ENCODE measurements at regions not wholly inside any gene's neighbourhood (a gene's known extent, or its start where the extent isn't known, plus 50 kb on each side); places are given as distances from the start of the nearest gene placed in this dataset.

DNA sequence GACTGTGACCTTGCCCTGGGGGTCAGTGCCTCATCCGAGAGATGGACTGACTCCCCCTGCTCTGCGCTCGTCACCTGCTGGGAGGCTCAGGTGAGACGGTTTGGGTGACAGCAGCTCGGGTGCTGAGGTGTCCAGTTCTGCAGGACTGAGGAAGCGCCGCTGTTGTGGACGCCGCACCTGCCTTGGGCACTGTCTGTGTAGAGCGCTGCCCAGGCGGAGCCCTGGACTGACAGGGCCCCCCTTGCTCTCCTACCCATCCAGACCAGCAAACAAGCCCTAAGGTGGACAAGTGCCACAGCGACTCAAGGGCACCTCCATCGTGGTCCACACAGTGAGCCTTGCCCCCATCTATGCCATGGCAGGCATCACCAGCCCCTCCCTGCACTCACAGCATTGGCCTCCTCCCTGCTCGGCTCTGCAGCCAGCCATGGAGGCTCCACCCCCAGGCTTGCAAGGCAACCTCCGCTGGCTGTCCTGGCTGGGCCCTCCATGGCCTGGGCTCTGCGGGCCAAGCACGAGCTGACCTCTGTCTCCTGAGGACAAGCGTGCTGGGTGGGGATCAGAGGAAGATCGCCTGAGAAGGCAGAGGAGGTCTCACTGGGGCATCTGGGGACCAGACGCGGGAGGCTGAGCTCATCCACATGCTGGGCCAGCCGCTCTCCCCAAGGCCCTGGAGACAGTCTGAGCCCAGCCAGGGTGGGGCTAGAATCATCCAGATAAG, 87.1 kb upstream of the COL5A1 start:
- Histone ChIP-seq H3F3A (ENCODE audit: insufficient read depth, low read length, poor library complexity, severe bottlenecking) (no peaks in the 10 kb centered on the region), H3K27ac (ENCODE audit: low read length) (no peak overlapping the region), H3K79me2 (replicated peaks; ENCODE audit: insufficient read depth, low read length) (no peaks in the 10 kb centered on the region), H3K4me2 (ENCODE audit: low read length) (no peak overlapping the region), H4K20me1 (ENCODE audit: insufficient read depth) (no peaks in the 10 kb centered on the region), H3K36me3 (ENCODE audit: insufficient read depth, low read length) (no peaks in the 10 kb centered on the region), H3K4me3 (ENCODE audit: low read length) (no peak overlapping the region), H3K9me2 (ENCODE audit: insufficient read depth, low read length) (no peaks in the 10 kb centered on the region), H2AFZ (ENCODE audit: low read depth, low read length) (no peak overlapping the region), H3K9ac (ENCODE audit: low read length) (no peak overlapping the region), H3K27me3 (ENCODE audit: insufficient read depth, low read depth, low read length) (no peaks in the 10 kb centered on the region), H3K9me3 (ENCODE audit: low read length) (no peaks in the 10 kb centered on the region)
- TF ChIP-seq EP300 (conservative IDR thresholded peaks at IDR 0.05; ENCODE audit: poor library complexity, severe bottlenecking) (no peak), TAF1 (IDR thresholded peaks at IDR 0.05; ENCODE audit: low read depth) (no peak), RAD21 (conservative IDR thresholded peaks at IDR 0.05) (no peak), EZH2 (IDR thresholded peaks at IDR 0.05; ENCODE audit: borderline replicate concordance, insufficient read depth, low read length, poor library complexity, severe bottlenecking) (no peak), SMC3 (conservative IDR thresholded peaks at IDR 0.05; ENCODE audit: poor library complexity) (no peak), POLR2AphosphoS5 (IDR thresholded peaks at IDR 0.05) (no peak), MXI1 (conservative IDR thresholded peaks at IDR 0.05; ENCODE audit: poor library complexity, severe bottlenecking) (no peak)
- TF ChIP-seq, protein P1, sequence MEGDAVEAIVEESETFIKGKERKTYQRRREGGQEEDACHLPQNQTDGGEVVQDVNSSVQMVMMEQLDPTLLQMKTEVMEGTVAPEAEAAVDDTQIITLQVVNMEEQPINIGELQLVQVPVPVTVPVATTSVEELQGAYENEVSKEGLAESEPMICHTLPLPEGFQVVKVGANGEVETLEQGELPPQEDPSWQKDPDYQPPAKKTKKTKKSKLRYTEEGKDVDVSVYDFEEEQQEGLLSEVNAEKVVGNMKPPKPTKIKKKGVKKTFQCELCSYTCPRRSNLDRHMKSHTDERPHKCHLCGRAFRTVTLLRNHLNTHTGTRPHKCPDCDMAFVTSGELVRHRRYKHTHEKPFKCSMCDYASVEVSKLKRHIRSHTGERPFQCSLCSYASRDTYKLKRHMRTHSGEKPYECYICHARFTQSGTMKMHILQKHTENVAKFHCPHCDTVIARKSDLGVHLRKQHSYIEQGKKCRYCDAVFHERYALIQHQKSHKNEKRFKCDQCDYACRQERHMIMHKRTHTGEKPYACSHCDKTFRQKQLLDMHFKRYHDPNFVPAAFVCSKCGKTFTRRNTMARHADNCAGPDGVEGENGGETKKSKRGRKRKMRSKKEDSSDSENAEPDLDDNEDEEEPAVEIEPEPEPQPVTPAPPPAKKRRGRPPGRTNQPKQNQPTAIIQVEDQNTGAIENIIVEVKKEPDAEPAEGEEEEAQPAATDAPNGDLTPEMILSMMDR (IDR thresholded peaks at IDR 0.05; ENCODE audit: poor library complexity, severe bottlenecking): no peak
- TF ChIP-seq, protein P2, sequence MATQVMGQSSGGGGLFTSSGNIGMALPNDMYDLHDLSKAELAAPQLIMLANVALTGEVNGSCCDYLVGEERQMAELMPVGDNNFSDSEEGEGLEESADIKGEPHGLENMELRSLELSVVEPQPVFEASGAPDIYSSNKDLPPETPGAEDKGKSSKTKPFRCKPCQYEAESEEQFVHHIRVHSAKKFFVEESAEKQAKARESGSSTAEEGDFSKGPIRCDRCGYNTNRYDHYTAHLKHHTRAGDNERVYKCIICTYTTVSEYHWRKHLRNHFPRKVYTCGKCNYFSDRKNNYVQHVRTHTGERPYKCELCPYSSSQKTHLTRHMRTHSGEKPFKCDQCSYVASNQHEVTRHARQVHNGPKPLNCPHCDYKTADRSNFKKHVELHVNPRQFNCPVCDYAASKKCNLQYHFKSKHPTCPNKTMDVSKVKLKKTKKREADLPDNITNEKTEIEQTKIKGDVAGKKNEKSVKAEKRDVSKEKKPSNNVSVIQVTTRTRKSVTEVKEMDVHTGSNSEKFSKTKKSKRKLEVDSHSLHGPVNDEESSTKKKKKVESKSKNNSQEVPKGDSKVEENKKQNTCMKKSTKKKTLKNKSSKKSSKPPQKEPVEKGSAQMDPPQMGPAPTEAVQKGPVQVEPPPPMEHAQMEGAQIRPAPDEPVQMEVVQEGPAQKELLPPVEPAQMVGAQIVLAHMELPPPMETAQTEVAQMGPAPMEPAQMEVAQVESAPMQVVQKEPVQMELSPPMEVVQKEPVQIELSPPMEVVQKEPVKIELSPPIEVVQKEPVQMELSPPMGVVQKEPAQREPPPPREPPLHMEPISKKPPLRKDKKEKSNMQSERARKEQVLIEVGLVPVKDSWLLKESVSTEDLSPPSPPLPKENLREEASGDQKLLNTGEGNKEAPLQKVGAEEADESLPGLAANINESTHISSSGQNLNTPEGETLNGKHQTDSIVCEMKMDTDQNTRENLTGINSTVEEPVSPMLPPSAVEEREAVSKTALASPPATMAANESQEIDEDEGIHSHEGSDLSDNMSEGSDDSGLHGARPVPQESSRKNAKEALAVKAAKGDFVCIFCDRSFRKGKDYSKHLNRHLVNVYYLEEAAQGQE (IDR thresholded peaks at IDR 0.05; ENCODE audit: borderline replicate concordance): no peak

DNA sequence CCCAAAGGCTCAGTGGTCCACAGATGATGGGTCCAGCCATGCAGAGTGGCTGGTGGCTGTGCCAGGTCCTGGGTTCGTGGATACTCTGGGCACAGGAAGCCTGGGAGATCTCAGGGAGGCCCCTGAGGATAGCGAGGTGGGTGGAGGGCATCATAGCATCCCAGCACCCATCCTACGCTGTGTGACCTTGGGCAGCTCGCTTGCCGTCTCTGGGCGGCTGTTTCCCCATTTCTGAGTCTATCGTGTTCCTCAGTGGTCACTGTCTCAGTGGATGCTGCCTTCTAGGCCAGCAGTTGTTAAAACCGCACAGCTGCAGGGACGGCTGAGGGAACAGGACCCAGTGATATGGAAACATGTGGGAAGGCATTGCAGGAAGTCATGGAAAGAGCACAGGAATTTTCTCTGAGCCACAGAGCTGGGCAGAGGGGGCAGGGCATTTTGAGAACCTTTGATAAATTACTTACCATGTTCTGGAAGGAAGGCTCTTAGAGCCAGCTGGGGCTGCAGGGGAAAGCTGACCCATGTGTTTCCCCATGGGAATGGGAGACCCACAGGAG, 86.4 kb upstream of the COL5A1 start:
- Histone ChIP-seq H2AFZ (ENCODE audit: low read depth, low read length) (no peak overlapping the region), H4K20me1 (ENCODE audit: insufficient read depth) (no peaks in the 10 kb centered on the region), H3K9ac (ENCODE audit: low read length) (no peak overlapping the region), H3K4me2 (ENCODE audit: low read length) (no peak overlapping the region), H3K9me3 (ENCODE audit: low read length) (no peaks in the 10 kb centered on the region), H3K9me2 (ENCODE audit: insufficient read depth, low read length) (no peaks in the 10 kb centered on the region), H3K4me3 (ENCODE audit: low read length) (no peak overlapping the region), H3K27ac (ENCODE audit: low read length) (no peak overlapping the region), H3K36me3 (ENCODE audit: insufficient read depth, low read length) (no peaks in the 10 kb centered on the region), H3K79me2 (replicated peaks; ENCODE audit: insufficient read depth, low read length) (no peaks in the 10 kb centered on the region), H3F3A (ENCODE audit: insufficient read depth, low read length, poor library complexity, severe bottlenecking) (no peaks in the 10 kb centered on the region), H3K27me3 (ENCODE audit: insufficient read depth, low read depth, low read length) (no peaks in the 10 kb centered on the region)
- TF ChIP-seq SMC3 (conservative IDR thresholded peaks at IDR 0.05; ENCODE audit: poor library complexity) (no peak), POLR2AphosphoS5 (IDR thresholded peaks at IDR 0.05) (no peak), MXI1 (conservative IDR thresholded peaks at IDR 0.05; ENCODE audit: poor library complexity, severe bottlenecking) (no peak), EZH2 (IDR thresholded peaks at IDR 0.05; ENCODE audit: borderline replicate concordance, insufficient read depth, low read length, poor library complexity, severe bottlenecking) (no peak), TAF1 (IDR thresholded peaks at IDR 0.05; ENCODE audit: low read depth) (no peak), EP300 (conservative IDR thresholded peaks at IDR 0.05; ENCODE audit: poor library complexity, severe bottlenecking) (no peak)
- TF ChIP-seq, protein P1 (IDR thresholded peaks at IDR 0.05; ENCODE audit: poor library complexity, severe bottlenecking): no peak
- TF ChIP-seq, protein P2 (IDR thresholded peaks at IDR 0.05; ENCODE audit: borderline replicate concordance): no peak
